ENCODE measurements at regions not wholly inside any gene's neighbourhood (a gene's known extent, or its start where the extent isn't known, plus 50 kb on each side); places are given as distances from the start of the nearest gene placed in this dataset.
"Not testable (repeated sequence)": the region's sequence is repeated elsewhere in the genome, so short reads cannot be mapped to it uniquely, and the experiment has no call there.

DNA sequence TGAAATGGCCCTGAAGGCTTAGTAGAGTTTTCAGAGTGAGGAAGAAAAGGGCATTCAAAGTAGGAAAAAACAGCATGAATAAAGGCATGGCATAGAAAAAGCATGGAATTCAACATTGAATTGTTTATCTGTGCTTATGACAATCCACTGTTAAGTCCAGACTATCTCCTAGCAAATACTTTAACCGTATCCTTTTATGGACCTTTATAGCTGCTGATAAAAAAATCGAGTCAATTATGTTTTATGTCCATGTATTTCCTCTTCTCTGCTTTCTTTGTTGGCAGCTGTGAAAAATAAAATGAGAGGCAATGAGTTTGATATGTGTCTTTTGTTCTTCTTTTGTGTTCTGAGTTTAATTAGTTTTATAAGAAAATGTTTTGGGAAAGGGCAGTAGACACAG lies 70.4 kb downstream of the TDRD15 start:
- DNase-seq: peak; percentile 45

DNA sequence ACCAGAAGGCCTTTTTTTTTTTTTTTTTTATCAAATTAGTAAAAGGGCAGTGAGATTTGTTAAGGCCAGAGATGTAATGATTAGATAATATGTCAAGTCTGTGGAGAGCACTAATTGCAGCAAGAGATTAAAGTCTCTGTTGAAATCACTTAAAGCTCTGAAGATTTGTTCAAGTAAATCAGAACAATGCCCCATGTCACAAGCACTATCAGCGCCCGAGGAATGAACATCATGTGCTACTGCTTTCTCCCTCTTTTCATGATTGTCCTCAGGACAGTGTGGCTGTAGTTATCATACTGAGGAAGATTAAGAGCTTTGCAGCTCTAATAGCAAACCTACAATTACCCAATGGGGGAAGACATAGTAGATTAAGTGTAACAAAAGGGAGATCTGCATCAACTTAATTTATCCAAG lies 71.1 kb downstream of the TDRD15 start:
- no peak for DNase-seq

DNA sequence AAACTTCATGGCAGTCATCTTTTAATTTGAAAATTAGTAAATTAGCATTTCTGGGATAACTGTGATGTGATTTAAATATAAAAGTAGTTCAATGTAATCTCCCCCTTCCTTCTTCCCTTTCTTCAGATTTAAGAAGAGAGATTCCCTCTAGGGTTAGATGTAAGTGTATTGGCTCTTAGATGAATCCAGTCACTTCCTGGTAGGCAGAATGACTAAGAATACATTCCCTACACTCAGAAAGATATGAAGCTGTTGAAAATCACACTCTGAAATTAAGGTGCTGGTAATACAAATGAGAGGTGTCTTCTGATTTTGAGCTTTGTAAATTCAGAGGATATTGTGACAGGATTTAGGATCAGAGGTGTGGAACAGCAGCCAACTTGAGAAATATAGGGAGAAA lies 71.6 kb downstream of the TDRD15 start:
- DNase-seq: no peak

DNA sequence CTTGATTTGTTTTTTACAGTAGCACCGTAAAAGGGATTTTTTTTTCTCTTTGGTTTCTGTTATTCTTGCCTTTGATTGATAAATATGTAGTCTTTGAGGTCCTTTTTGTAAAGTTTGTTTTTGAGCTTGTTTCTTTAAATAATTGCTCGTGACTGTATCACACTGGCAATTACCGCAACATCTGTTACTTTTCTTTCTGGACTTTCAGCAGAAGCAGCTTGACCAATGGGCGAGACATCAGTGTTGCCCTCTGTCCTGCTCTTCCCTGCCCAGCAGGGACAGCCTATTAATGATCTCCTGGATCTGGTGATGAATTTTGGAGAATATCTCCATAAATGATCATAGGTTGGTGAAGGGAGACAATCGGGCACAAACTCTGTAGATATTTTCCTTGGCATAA lies 74.9 kb downstream of the TDRD15 start:
- no peak for DNase-seq

DNA sequence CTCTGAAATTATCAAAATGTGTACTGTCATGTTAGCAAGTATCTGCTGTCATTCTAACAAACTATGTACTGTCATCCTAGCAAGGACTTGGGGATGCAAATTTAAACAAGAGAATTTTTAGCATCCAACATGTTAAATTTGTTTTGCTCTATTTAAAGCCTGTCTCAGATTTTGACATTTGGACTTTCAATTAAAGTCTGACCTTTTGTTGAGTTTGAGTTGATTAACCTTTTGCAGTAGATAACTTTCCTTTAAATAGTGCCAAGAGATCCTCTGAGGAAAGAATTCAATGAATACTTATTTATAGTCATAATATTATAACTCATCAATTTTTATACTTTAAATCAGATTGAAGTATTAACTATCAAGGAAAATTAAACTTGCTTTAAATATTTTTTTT lies 80.2 kb downstream of the TDRD15 start:
- no peak for DNase-seq

DNA sequence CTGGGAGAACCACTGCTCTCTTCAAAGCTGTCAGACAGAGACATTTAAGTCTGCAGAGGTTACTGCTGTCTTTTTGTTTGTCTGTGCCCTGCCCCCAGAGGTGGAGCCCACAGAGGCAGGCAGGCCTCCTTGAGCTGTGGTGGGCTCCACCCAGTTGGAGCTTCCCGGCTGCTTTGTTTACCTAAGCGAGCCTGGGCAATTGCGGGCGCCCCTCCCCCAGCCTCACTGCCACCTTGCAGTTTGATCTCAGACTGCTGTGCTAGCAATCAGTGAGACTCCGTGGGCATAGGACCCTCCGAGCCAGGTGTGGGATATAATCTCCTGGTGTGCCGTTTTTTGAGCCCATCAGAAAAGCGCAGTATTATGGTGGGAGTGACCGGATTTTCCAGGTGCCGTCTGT lies 90.3 kb downstream of the TDRD15 start:
- DNase-seq: not testable (repeated sequence)

DNA sequence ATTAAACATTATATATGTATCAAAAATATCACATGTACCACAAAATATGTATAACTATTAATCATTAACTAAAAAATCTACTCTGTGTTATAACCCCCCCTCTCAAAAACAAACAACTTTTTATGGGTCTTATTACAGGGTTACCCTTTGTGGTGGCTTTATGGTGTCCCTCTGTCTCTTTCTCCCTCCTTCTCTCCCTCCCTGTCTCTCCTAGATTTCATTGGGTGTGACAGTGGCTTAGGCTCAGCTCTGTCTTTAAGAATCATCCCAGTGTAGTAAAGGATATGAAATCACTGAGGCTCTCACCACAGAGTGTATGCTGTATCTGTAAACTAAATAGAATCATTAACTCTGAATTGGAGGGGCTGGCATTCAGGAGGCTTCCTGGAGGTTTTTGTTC lies 93.7 kb downstream of the TDRD15 start:
- DNase-seq: no peak

DNA sequence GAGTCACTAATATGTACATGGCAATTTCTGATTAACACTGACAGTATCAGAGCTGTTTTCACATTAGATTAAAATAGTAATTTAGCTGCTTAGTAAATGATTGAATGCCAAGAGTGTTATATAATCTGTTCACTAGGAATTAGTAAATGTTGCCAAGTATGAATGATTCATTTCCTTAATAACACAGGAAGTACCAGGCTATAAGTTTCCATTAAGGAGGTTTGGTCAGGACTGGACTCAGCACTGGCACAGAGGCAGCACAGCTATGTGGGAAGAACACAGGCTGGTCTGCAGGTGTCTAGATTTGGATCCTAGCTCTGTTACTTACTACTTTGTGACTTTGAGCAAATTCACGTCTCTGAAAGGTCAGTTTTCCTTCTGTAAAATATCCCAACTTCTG lies 97.2 kb downstream of the TDRD15 start:
- DNase-seq: no peak

DNA sequence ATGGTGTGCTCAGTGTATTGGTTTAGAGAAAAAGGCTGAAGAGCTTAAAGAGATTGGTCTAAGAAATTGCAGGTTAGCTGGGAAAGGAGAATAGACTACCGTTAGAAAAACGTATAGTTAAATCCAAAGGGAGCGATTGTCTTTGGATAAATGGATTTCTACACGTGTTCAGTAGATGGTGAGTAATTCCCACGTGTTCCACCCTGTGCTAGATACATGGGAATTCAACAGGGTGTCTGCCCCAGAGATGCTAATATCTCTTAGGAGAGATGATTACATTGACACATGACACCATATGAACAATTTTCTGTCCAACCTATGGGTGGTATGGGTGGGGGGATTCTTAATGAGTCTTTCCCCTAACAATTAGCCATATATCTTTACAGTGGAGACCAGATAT lies 99.8 kb downstream of the TDRD15 start:
- no peak for DNase-seq

DNA sequence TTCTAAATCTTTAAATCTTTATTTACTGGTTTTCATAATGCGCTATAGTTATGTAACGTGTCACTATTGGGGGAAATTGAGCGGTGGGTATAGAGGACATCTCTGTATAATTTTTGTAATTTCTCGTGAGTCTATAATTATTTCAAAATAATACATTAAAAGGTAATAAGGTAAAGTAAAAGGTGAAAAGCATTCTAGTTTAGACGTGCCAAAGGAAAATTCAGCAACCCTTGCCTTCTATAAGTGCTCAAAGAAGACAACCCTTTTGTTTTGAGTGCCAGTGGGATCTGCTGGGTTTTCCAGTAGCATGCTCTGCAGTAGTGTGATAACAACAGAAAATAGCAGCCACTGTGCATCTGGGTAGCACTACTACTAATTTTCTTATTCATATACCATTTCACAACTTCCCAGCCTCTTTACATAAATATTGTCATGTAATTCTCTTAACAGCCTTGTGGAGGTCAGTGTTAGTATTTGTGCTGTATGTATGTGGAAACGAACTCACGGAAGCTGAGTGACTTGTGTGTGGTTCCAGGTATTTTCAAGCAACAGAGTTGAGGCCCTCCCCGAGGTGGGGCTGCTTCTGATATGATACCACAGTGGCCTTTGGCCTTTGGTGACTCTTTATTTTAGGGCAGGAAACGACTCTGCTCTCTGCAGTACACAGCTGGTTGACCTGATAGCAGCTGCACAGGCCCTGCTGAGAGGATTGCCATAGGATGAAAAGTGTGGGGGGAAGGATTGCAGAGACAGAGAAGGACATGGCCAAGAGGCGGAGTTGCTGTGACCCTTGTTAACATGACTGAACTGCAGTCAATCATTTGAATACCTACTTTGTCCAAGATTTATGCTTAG lies 104.5 kb downstream of the TDRD15 start:
- no peak for DNase-seq

DNA sequence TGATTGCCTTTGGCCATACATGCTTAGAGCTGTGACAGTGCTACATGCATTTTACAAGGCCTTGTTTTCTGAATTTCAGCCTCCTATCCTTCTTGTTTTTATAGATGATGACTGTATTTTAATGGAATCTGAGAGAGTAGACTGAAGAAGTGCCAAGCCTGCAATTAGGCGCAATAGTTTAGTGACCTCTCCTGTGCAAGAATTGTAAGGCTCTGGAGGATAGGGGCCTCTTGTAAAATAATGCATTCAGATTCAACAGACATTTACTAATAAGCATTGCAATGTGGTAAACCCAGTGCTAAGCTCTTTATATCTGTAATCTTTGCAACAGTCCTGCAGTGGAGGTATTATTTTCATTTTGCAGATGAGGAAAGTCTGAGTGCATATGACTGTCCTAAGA lies 105.5 kb downstream of the TDRD15 start:
- no peak for DNase-seq

DNA sequence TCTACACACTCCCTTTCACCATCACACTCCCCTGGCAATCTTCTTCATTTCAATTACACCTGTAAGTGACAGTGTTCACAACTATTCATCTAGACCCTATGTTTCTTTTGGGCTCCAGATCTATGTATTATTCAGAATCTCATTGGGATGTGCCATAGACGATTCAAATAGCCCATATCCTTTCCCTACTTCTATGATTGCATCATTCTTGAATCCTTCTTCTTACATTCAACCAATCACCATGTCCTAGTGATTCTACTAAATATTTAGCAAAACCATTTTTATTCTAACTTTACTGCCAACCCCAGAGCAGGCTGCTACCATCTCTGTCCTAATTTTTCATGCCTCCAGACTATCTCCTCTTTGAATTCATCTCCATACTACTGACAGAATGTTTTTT lies 106.4 kb downstream of the TDRD15 start:
- no peak for DNase-seq

DNA sequence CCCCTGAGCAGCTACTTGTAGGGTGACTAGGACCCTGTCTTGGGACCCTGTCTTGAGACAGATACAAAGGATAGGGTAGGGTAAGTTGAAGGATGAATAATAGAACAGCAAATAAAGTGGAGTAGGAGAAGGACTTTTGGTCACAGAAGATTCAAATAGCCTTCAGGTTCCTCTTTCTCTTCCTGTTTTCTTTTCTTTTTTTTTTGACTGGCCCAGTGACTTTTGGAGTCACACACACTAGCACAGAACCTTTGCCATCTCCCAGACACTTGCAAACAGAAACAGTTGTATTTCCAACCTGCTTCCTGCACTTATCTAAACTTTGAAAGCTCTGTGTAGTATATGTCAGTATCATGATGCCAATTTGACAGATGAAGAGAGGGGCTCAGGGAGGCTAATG lies 108.2 kb downstream of the TDRD15 start:
- DNase-seq: no peak

DNA sequence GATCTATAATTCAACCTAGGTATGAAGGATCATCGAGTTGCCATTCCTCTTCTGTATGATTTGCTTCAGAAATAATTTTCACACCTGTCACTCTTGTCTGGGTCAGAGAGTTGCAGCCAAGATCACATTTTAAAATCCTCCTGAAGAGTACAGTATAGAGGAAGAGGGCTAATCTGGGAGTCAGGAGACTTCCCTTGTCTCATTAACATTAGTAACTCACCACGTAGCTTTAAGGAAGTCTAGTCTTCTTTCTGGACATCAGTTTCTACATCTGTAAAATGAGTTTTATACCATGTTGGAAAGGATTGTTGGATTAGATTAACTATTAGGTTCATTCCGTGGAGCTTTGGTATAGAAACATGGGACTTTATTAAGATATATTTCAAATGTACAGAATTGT lies 109.4 kb downstream of the TDRD15 start:
- DNase-seq: no peak

DNA sequence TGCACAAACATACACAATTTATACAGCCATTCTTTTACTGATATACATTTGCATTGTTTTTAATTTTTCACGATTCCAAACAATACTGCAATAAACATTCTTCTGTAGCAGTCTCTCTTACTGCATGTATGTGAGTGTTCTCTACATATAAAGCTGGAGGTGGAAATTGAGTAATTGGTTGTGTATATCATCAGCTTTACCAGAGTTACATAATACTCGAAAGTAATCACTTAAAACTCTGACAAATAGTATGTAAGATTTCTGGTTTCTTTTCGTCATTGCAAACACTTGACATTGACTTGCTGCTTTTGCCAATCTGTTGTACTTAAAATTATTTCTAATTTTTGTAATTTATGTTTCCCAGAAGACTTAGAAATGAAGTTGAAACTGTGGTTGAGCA lies 110.2 kb downstream of the TDRD15 start:
- no peak for DNase-seq

DNA sequence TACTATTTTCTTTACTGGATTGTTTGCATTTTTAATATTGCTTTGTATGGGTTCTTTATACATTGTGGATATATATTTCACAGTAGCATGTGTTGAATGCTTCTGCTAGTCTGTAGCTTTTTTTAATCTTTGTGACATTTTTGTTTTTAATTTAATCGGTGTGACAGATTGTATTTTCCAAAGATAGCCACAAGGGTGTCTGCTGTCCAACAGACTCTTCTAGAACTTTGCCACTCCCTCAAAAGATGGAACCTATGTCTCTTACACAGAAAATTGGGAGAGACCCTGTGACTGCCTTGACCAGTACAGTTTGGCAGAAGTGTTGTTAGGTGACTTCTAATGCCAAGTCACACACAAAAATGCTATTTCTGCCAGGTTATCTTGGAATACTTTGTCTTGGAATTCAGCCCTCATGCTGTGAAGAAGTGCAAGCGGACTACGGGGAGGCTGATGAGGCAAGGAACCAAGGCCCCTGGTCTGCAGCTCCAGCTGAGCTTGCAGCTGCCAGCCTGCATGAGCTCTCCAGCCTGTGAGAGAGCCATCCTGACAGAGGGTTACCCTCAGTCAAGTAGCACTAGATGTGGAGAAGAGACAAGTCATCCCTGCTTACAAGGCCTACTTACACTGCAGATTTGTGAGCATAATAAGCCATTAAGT lies 110.8 kb downstream of the TDRD15 start:
- no peak for DNase-seq

DNA sequence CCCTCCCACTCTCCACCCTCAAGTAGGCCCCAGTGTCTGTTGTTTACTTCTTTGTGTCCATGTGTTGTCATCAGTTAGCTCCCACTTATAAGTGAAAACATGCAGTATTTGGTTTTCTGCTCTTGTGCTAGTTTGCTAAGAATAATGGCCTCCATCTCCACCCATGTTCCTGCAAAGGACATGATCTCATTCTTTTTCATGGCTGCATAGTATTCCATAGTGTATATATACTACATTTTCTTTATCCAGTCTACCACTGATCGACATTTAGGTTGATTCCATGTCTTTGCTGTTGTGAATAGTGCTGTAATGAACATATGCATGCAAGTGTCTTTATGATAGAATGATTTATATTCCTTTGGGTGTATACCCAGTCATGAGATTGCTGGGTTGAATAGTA lies 116.0 kb downstream of the TDRD15 start:
- not testable (repeated sequence) for DNase-seq

DNA sequence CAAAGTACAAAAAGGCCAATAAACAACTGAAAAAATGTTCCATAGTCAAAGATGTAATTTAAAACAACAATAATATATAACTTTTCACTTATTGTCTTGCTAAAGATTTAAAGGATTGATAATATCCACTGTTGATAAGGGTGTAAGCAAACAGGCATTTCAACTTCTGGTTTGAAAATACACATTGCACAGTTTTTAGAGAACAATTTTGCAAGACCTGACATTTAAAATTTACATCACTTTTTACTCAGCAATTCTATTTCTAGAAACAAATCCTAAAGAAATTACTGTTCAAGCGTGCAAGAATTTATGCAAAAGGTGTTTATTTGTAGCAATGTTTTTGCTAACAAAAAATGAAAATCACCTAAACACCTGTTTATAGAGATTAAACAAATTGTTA lies 120.4 kb downstream of the TDRD15 start:
- no peak for DNase-seq

DNA sequence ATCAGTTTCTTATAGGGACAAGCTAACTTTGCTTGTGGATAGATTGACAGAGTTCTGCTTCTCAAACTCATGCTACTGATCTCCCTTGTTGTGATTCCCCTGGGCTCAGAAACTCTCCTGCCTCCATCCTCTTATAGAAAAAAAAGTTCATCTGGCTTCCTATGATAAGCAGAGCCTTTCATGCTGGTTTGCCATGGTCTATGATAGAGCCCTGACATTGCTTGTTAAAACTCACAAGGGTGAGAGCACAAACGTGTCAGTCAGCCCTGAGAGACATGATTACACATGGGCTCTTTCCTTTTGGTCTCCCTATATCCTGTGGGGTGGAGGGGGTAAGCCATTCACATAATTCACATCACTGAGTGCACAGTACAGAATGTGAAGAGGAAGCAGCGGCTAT lies 121.8 kb downstream of the TDRD15 start:
- no peak for DNase-seq

DNA sequence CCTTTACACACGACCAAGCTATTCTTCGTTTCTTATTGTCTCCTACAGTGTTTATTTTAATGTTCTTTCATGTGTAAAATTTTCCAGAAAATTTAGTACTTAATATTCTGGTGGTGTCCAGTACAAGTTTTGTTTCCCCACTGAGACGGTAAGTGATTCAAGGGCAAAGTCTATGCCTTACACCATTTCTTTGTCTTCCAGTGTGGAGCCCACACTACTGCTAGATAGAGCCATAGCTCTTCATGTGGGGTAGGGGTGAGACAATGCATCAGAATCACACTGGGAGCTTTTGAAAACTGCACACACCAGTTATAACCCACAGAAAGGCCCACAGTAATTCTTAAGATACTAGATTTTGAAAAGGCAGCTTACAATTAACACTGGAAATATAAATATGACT lies 125.6 kb downstream of the TDRD15 start:
- no peak for DNase-seq

DNA sequence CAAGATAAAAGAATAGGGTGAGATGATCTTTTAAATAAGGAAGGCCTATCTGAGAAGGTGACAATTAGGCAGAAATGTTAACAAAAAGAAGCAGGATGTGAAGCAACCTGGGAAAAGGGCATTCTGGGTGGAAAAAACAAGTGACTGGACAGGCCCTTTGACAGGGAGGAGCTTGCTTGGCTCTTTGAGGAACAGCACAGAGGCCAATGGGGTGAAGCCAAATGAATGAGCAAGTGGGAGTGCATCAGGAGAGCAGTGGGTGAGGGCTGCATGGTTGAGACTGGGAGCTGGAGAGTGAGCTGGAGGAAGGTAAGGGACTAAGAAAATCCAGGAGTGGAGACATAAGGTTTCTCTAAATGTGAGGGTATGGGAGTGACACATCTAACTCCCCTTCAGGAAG lies 126.9 kb downstream of the TDRD15 start:
- no peak for DNase-seq

DNA sequence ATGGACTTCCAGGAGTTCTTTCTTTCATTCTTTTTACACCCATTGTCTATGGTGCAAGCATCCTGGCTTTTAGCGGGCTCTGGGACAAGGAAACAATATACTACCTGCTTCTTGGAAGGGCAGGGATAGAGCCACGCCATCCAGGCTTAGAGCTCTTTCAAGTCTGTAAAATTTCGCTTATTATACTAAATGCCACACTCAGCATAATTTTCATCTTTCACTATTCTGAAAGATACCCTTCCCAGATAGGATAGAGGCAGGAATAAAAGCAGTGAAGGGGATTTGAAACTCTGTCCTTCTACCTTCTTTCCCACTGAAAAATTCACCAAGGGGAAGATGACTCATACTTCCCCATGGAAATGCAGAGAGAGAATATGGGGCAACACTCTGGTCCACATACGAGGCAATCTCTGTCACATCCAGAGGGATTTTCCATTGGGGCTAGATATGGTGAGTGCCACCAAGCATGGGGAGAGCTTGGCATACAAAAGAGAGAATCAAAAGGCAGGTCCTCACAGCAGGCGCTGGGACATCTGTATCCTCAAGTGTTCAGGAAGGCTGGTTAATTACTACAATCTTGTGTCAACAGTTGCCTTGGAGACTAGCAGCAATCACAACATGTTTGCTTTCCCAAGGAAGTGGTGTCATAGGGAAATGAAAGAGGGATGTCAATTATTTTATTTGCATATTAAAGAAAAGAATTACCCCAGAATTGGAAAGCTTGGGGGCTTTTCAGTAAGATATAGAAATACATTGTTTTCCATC lies 127.6 kb downstream of the TDRD15 start:
- peak; percentile 94 for DNase-seq

DNA sequence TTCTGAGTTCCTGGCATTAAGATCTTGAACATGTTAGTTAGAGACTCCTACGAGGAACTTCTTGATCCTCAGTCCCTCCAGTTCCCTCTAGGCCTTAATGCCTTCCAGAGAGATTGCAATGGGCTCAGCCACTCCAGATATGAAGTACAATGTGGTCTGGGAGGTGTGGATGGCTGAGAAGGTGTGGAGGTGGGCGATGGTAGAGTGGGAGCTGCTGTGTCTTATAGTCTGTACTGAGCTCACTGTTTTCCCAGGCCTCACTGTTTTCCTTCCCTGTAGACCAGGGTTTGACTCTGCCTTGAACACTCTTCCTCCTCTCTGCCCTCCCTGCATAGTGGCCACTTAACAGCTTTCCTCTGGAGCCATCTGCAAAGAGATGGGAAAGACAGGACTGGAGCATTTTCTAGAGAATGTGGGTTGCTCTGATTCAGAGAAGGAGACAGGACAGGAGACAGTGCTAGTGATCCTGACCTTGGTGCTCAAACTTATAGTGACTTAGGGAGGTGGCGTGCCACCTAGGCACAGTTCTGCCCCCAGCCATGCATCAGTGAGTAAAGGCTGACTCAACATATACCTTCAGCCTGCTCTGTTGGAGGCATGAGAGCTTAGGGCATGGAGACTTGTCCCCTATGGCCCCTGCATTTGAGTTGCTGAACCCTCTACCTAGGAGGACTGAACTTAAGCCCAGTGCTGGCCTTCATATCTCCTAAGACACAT lies 129.7 kb downstream of the TDRD15 start:
- DNase-seq: no peak
